Right ventricle myocardium inferior (tissue), 1 donor: ENCODE measurements at regions not wholly inside any gene's neighbourhood (a gene's known extent, or its start where the extent isn't known, plus 50 kb on each side); places are given as distances from the start of the nearest gene placed in this dataset.
A peak's percentile ranks its signal among the peaks of the same experiment; 100 is the strongest.
"Not testable (repeated sequence)": the region's sequence is repeated elsewhere in the genome, so short reads cannot be mapped to it uniquely, and the experiment has no call there.

Experiments
- ATAC-seq: fragments of 200-7000 bp; cut with Tn5 transposase; one replicate; pipeline ENCODE4 v1.9.1; 2020; ENCODE audit warnings: mild to moderate bottlenecking, moderate library complexity
- DNase-seq: peaks from one replicate; pipeline ENCODE4 v3.0.0; 2021; ENCODE audit errors: missing footprints
- intact Hi-C: fragments of 100-400 bp; cut with DNase I; formaldehyde crosslinking; loops from one replicate; pipeline ENCODE4 v1.11.0; 2022
- donor health status: DM: no; HTN: yes; CAD: no; lungs with severe emphysema.

DNA sequence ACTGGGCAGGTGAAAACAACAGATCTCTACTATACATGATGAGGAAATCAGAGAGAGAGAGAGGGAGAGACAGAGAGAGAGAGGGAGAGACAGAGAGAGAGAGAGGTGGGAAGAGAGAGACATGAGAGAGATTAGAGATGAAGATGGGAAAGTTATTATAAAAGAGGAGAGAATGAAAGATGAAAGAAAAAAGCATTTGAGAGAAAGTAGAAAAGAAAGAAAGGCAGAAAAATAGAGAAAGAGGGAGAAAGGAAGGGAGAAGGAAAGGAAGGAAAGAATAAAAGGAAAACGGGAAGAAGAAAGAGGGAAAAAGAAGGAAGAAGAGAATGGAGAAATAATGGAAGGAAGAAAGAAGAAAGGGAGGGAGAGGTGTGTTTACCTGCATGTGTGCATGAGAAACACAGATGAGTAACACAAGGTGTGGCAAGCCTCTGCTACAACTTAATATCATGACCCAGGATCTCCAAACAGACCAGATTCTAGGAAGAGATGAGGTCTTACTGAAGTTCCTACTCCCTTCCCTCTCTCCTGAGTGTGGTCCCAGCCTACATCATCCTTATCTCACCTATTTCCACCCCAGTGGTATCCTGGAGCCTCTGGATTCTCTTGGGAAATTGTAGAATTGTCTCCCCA lies 176.3 kb downstream of the C12orf75 start:
- intact Hi-C loops: no loop called here
- DNase-seq: no peak
- no peak for ATAC-seq

DNA sequence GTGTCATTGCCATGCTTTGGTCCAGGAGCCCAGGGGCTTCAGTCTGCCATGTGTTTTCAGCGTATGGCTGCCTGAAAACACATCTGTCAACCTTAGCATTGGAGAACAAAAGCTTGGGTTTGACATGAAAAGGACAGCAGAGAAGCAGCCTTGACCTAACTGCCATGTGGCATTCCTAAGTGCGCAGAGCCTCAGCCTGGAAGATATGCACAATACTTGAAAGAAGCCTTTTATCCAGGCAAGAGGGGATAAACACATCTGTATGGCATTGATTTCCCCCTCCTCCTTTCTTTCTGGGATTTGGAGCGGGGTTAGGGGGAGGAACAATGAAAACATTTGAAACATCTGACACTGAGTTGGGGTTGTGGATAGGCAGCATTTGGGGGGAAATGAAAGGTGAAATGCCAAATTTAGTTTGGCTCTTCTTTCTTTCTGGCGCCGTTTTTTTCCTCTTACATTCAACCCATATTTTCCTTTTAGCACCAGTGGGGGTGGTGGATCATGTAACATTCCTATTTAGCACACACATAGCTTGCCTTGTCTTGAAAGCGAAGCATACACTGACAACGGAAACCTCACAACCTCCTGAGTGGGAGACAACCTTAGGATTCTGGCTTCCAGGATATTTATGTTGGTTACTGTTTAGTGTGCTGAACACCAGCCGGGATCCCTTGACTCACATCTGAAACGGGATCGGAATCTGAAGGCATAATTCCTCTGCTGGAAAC lies 177.0 kb downstream of the C12orf75 start:
- intact Hi-C loops: no loop called here
- ATAC-seq (no peak), DNase-seq (no peak)

DNA sequence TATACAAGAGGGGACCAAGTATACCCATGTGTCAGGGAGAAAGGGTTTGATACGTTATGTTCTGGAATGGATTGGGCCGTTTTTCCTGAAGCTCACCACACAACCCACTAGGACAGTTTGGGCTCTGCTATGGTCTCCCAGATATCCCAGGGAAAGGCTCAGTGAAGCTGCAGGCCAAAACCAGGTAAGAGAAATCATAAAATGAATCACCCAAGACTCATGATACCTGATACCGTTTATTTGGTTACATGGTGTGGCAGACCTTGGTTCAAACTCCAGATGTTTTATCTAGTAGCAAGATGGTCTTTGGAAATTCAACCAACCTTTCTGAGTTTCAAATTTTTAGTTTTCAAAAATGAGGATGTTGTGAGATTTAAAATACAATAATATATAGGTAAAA lies 177.6 kb downstream of the C12orf75 start:
- DNase-seq (no peak), ATAC-seq (no peak)
- intact Hi-C loops: no loop called here

DNA sequence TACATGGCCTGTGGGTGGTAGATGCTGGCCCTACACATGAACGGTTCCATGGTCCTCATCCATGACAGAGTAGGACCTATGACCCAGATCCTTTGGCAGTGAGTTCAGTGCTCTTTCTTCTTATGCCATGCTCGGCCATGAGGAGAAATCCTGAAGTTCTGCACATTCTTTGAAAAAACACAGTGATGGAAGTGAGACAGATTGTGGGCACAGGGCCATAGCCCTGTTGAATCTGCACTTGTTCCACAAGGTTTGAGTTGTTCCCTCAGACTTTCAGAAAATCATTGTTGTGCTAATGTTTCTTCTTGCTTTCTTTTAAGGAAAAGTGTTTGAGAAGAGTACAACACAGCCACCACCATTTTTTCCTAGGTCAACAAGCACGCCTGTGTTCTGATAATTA lies 180.0 kb downstream of the C12orf75 start:
- intact Hi-C loops: no loop called here
- DNase-seq: no peak
- no peak for ATAC-seq

DNA sequence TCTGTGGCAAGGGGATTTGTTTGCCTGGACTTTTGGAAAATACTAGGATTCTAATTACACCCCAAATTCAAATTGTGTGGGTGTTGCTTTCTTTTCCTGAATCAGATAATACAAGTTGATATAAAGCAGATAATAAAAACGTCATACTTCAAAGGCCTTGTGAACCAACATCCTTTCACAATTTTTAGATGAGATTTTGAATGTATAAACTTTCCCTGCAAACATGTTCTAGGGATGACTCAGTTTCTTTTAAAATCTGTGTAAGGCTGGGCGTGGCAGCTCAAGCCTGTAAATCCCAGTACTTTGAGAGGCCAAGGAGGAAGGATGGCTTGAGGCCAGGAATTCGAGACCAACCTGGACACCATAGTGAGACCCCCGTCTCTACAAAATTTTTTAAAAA lies 182.4 kb downstream of the C12orf75 start:
- ATAC-seq, DNase-seq, intact Hi-C loops: not testable (repeated sequence)

DNA sequence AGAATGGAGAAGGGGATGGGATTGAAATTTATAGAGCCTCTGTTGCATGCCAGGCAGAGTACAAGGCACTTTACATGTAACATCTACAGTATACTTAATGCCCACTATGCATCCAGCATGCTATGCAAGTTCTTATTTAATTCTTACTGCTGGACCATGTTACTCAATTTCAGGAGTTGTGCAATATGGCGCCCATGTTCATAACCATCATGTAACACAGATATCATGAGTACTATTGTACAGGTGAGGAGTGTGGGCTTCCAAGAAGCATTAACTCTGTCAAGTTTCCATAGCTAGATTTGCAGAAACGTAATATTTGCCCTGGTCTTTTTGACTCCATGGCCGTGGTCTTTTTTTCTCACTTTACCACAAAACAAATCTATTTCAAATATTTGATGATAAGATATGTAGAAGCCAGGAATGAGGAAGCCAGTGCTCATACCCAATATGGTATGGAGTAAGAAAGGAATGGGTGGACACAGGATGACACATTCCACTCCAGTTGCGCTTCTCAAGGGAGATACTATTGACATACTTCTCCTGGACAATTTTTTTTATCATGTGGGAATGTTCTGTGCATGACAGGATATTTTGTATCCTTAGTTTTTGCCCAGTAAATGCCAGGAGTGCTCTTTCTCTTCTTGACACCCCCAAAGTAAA lies 191.8 kb downstream of the C12orf75 start:
- ATAC-seq: no peak
- DNase-seq: no peak
- intact Hi-C loops: loop anchor here (5.0 kb wide), 1 partner anchor 65 kb away; no protein-coding TSS in a partner anchor

DNA sequence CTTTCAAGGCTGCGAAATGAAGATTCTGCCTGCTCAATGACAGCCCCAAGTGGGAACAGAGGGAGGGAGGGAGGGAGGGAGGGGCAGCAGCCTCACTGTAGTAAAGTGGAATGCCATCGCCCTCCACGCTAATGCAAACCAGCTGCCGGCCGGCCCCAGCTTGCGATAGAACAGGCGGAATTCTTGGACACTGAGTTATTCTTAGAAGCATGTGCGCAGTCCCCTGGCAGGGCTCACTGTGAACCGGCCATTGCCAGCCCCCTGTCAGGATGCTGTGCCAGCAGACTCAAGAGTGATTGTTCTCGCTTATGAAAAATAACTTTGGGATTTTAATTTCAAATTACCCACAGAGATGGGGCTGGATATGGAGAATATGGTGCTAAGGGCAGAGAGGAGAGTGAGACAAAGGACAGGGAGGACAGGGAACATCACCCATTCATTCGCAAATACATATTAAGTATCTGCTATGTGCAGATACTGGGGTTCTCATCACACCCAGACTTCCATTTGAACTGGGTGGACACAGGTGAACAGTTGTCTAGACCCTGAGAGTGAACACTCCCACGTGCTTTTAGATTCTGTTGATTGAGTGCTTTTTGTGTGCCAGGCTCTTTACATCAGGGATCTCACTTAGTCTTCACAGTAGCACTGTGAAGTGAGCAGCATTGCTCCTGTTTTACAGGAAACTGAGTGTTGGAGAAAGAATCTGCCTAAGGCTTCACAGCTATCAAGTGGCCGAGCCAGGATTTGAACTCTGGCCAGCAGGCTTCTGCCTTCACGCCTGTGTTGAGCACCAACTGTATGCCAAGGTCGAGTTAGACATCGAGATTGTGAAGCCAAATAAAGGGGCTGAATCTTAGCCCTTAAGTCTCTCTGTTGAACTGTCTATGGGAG lies 192.9 kb downstream of the C12orf75 start:
- intact Hi-C loops: loop anchor here (5.0 kb wide), 1 partner anchor 66 kb away; no protein-coding TSS in a partner anchor
- peak; percentile 98 for ATAC-seq
- DNase-seq: peak; percentile 90

DNA sequence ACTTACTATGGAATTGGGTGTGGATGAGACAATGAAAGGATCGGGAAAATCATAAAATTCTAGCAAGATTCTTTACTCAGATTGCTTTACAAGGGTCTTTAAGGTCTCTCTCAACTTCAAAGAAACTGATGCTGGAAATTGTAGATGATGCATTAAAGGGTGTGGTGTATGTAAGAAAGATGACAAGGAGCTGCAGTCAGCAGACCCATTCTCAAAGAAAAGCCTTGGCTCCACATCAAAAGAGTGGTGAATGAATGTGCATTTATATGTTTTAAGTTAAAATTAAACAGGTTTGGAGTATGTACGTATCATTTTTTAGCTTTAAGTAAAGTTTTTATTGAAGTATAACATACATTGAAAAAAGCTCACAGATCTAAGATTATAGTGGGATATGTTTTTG lies 194.5 kb downstream of the C12orf75 start:
- DNase-seq (no peak), ATAC-seq (no peak)
- intact Hi-C loops: loop anchor here (5.0 kb wide), 1 partner anchor 68 kb away; no protein-coding TSS in a partner anchor

DNA sequence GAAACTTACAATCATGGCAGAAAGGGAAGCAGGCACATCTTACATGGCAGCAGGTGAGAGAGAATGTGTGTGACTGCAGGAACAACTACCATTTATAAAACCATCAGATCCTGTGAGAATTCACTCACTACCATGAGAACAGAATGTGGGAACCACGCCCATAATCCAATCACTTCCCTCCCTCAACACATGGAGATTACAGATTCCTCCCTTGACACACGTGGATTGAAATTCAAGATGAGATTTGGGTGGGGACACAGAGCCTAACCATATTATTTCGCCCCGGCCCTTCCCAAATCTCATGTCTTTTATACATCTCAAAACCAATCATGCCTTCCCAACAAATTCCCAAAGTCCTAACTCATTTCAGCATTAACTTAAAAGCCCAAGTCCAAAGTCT lies 203.6 kb downstream of the C12orf75 start:
- ATAC-seq (no peak), DNase-seq (no peak)
- intact Hi-C loops: loop anchor here (10.0 kb wide), 1 partner anchor 661 kb away; no protein-coding TSS in a partner anchor

DNA sequence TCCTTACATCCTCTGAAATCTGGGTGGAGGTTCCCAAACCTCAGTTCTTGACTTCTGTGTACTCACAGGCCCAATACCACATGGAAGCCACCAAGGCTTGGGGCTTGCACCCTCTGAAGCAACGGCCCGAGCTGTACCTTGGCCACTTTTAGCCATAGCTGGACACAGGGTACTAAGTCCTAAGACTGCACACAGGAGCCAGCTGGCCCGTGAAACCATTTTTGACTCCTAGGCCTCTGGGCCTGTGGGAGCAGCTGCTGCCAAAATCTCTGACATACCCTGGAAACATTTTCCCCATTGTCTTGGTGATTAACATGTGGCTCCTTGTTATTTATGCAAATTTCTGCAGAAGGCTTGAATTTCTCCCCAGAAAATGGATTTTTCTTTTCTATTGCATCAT lies 204.5 kb downstream of the C12orf75 start:
- ATAC-seq, DNase-seq: not testable (repeated sequence)
- intact Hi-C loops: loop anchor here (10.0 kb wide), 1 partner anchor 660 kb away; no protein-coding TSS in a partner anchor

DNA sequence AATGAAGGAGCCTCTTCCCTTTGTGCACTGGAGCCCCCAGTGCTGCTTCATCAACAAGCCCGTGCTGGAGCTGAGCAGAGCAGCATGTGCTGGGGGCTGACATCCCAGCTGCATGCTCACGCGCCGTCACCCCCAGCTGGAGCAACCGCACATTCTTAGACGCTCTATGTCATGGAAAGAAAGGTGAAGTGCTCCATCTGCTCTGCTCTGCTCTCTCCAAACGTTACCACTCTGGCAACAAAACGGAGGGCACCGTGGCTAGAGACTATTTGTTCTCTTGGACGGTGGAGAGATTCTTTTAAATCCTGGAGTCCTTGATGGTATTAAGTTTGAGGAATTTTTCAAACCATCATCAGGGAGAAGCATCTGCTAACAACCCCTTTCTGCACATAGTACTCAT lies 208.4 kb downstream of the C12orf75 start:
- intact Hi-C loops: loop anchor here (10.0 kb wide), 1 partner anchor 656 kb away; no protein-coding TSS in a partner anchor
- DNase-seq (no peak), ATAC-seq (no peak)

DNA sequence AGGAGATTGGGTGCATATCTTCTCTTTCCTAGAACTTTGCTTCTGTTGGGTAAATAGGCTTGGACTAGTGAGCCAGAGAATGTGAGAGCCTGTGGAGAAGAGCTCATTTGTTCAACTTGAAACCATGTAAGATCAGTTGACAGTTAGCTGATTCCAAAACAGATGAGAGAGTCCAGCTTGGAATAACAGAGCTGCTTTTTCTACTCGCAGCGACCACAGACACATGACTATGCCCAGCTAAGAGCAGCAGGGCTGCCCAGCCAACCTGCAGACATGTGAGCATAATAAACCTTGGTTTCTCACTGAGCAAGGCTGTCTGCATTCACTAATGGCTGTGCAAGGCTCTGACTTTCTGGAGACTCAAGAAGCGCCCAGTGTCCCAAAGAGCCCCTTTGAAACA lies 209.2 kb downstream of the C12orf75 start:
- DNase-seq (no peak), ATAC-seq (no peak)
- intact Hi-C loops: loop anchor here (10.0 kb wide), 1 partner anchor 655 kb away; no protein-coding TSS in a partner anchor

DNA sequence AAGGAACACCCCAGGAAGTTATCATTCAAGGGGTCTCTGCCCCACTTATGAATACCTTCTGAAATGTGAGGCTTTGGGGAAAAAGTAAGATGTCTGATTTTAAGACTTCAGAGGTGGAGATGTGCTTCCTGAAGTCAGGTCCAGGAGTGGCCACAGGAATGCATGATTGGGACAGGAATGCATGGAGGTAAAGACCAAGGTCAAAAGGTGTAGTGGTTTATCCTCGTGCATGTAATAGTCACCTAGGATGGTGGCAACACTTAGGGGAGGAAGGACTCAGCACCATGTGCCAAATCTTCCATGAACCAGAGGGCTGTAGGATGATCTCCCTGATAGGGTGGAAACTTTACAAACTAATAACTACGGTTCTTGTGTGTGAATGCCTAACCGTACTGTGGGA lies 217.3 kb downstream of the C12orf75 start:
- ATAC-seq: no peak
- intact Hi-C loops: no loop called here
- DNase-seq: no peak

DNA sequence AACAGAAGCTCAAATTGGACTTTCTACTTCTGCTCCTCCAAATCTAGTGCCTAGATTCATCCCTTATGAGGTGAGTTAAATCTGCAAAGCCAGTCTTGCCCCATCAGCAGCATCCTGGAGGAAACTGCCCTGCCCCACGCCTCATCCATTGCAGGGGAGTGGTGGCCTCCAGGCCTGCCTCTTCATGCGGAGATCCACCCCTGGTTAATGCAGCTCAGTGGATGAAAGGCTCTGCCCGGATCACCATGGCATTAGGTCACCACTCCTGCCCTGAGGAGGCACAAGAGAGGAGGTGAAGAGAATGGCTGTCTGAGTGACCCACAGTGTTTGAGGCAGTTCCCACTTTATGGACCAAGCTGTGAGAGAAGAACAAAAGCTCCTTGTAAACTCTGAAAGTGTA lies 218.1 kb downstream of the C12orf75 start:
- DNase-seq (no peak), ATAC-seq (no peak)
- intact Hi-C loops: no loop called here

DNA sequence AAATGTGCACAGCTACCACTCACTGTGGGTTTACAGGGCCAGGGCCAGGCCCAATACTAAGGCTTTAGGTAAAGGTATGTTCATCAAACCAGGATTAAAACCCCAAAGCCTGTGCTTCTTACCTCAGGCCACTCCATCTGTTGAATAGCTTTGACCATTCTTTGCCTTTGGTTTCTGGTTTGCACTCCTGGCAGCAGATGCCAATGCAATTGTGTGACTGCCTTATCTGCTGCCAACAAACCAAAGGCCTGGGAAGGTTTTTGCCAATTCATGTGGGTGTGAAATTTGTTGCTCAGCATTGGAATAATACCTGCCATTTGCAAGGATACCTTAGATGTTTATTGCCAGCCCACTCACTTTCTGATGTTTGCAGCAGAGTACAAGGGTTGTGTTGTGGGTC lies 221.6 kb downstream of the C12orf75 start:
- ATAC-seq: no peak
- intact Hi-C loops: no loop called here
- no peak for DNase-seq

DNA sequence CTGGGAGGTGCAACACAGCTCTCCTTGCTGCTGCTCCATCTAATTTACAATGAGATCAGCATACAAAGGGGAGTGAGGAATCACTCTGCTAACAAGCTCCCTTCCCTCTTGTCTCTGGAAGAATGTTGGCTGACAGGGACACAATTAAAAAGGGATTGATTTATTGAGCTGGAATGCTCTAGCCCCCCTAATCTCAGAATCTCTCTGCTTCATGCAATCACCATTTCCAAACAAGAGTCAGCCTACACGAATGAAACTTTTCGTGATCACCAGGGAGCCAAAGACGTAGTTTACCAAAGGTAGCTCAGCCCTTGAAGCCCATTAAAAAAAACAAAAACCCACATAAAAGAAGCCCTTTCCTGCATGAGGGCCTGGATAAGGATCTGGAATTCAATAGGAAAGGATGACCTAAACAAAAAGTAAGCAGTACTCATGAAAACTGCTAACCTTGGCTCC lies 223.8 kb downstream of the C12orf75 start:
- intact Hi-C loops: no loop called here
- ATAC-seq (no peak), DNase-seq (no peak)

DNA sequence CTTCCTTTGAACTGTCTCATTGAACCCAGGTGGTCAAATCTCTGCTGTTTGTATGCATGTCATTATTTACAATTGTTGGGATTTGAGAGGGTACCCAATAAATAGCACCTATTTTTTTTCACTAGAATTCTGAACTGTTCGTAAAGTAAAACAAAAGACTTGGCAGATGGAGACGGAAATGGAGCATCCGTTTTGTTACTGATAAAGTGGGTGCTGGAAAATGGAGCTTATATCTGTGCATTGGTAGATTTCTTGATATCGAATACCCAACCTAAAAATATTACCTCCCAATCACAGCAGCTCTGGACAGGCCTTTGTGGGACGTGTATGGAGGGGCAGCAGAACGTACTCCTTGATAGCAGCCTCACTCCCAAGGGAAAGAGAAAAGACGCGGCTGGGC lies 224.4 kb downstream of the C12orf75 start:
- no peak for ATAC-seq
- intact Hi-C loops: no loop called here
- no peak for DNase-seq

DNA sequence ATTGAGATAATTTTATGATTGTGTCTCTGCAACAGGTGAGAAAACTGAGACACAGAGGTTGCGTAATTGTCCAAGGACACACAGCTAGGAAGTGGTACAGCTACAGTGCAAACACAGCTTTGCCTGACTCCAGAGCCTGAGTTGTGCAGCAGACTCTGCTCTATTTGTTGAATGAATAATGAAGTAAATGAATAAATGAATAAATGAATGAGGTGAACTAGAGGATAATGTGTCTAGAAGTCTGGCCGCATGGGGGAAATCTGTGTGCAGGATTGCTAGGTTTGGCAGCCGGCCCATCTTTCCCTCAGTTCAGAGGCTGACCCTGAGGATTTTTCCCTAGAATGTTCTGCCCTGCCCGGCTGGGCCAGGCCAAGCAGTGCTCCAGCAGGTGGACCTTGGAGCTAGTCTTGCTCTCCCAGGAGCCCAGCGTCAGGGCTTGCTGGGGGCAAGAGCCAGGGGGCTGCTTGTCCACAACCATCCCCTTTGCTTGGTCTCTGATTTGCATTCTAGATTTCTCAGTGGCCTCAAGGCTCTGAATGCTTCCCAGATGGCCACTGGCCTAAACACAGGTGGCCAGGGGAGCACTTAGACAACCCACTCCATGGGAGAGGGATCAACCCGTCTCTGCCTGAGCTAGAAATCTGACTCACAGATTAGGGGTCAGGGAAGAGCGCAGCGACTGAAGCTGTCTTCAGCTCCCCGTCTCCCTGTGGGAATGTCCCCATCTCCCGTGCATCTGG lies 225.2 kb downstream of the C12orf75 start:
- no peak for DNase-seq
- no peak for ATAC-seq
- intact Hi-C loops: no loop called here
